ENCODE measurements at regions not wholly inside any gene's neighbourhood (a gene's known extent, or its start where the extent isn't known, plus 50 kb on each side); places are given as distances from the start of the nearest gene placed in this dataset.
A peak's percentile ranks its signal among the peaks of the same experiment; 100 is the strongest.

DNA sequence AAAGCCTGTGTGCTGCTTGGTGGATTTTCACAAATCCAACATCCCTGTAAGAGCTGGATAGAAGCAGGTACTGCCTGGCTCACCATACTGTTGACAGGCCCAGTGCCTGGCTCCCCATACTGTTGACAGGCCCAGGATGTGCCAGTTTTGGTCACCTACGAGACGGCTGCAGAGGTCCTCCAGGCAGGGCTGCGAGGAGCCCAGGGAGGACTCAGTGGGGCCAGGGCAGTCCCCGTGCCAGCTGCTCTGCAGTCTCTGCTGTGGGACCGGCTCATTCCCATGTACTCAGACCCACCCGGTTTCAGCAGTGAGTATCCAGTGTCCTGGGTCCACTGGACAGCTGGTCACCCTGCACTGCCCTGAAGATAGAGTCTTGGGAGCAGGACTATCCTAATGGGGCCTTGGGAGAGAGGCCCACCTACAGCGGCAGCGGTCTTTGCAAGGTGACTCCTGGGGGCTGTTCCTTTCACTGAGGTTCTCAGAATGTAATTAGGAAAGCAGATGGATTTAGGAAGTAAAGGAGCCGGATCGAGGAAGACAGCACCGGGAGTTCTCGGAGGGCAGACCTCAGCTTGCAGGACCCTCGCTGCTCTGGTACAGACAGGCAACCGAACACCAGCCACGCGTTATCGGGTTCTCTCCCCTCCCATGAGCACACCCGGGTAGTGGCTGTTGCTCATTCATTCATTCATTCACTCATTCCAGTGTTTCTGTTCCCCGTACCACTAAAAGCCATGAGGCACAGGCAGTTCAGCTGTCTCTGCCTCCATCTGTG, 106.1 kb downstream of the CTTN start:
- no CpG with 5 or more reads among the region's 19 CpGs for WGBS (ENCODE audit: extremely low coverage, insufficient read length, low lambda C conversion rate)
- Histone ChIP-seq H3K27ac (ENCODE audit: insufficient read length, low read depth, low read length) (no peak overlapping the region), H2BK5ac (ENCODE audit: insufficient read length, low read length) (no peak overlapping the region), H3K4me1 (ENCODE audit: insufficient read depth, low read length) (peaks cover 2% of the 10 kb centered on the region; the same call in 1 of the 2 replicates), H3K56ac (ENCODE audit: insufficient read length, low read depth, low read length) (no peak overlapping the region), H3K27me3 (ENCODE audit: insufficient read depth, low read length) (no peaks in the 10 kb centered on the region), H2BK12ac (ENCODE audit: insufficient read length, low read depth, low read length) (no peak overlapping the region), H3K18ac (ENCODE audit: insufficient read length, low read depth, low read length) (no peak overlapping the region), H3K79me2 (ENCODE audit: insufficient read depth, low read length) (no peaks in the 10 kb centered on the region), H2AFZ (ENCODE audit: low read length) (no peak overlapping the region), H4K91ac (ENCODE audit: insufficient read length, low read depth, low read length) (no peak overlapping the region), H3K4me2 (ENCODE audit: insufficient read depth, insufficient read length, low read length) (no peak overlapping the region), H3K79me1 (ENCODE audit: insufficient read depth, low read depth, low read length, poor library complexity, severe bottlenecking) (no peaks in the 10 kb centered on the region), H3K9me3 (ENCODE audit: control insufficient read depth, low read depth, low read length) (no peaks in the 10 kb centered on the region), H3K23me2 (ENCODE audit: insufficient read length, low read depth, low read length, poor library complexity, severe bottlenecking) (no peaks in the 10 kb centered on the region), H4K8ac (replicated peaks; ENCODE audit: insufficient read length, low read depth, low read length) (no peak overlapping the region), H2BK120ac (ENCODE audit: low read depth, low read length, poor library complexity, severe bottlenecking) (no peak overlapping the region), H4K20me1 (ENCODE audit: control insufficient read depth, insufficient read depth, insufficient read length) (no peaks in the 10 kb centered on the region), H3T11ph (ENCODE audit: low read length) (no peak overlapping the region), H3K23ac (ENCODE audit: insufficient read length, low read depth, low read length) (no peak overlapping the region), H2BK15ac (ENCODE audit: low read depth, low read length) (no peak overlapping the region), H4K5ac (ENCODE audit: insufficient read length, low read depth, low read length) (no peak overlapping the region), H3K9ac (ENCODE audit: extremely low read depth, insufficient read length, low read length) (no peak overlapping the region), H3K14ac (ENCODE audit: insufficient read depth, low read length) (no peak overlapping the region; the same call in 1 of the 2 replicates), H3K4ac (ENCODE audit: low read depth, low read length) (no peak overlapping the region), H2AK5ac (ENCODE audit: insufficient read length, low read length) (no peak overlapping the region), H2BK20ac (ENCODE audit: low read depth, low read length, poor library complexity, severe bottlenecking) (no peak overlapping the region)
- Mint-ChIP-seq H3K9me3 (no peaks in the 10 kb centered on the region), H3K4me3 (no peak overlapping the region), H3K27ac (peak overlapping the region; percentile 7 to 55 (median 46); a peak in 4 of 7 replicates), H3K36me3 (ENCODE audit: insufficient read depth in 1 of 3, low read depth in 3 of 3) (peaks cover 0 to 5% (median 0%) of the 10 kb centered on the region in 3 experiments; a peak in 3 of 7 replicates), H3K27me3 (ENCODE audit: low read depth) (peaks cover 2% of the 10 kb centered on the region; the same call in 1 of the 2 replicates), H3K4me1 (peaks cover 14 to 34% of the 10 kb centered on the region in 2 experiments)
- TF ChIP-seq, protein P1, sequence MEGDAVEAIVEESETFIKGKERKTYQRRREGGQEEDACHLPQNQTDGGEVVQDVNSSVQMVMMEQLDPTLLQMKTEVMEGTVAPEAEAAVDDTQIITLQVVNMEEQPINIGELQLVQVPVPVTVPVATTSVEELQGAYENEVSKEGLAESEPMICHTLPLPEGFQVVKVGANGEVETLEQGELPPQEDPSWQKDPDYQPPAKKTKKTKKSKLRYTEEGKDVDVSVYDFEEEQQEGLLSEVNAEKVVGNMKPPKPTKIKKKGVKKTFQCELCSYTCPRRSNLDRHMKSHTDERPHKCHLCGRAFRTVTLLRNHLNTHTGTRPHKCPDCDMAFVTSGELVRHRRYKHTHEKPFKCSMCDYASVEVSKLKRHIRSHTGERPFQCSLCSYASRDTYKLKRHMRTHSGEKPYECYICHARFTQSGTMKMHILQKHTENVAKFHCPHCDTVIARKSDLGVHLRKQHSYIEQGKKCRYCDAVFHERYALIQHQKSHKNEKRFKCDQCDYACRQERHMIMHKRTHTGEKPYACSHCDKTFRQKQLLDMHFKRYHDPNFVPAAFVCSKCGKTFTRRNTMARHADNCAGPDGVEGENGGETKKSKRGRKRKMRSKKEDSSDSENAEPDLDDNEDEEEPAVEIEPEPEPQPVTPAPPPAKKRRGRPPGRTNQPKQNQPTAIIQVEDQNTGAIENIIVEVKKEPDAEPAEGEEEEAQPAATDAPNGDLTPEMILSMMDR (conservative IDR thresholded peaks at IDR 0.05): no peak
- DNase-seq: no peak
